NOMO-1 (cell line): ENCODE measurements at regions not wholly inside any gene's neighbourhood (a gene's known extent, or its start where the extent isn't known, plus 50 kb on each side); places are given as distances from the start of the nearest gene placed in this dataset.
A peak's percentile ranks its signal among the peaks of the same experiment; 100 is the strongest.

Source experiments
- DNase-seq, 2 experiments: peaks; one replicate each; lab custom pipeline; 2025; ENCODE audit not compliant: unreplicated experiment in 2 of 2; lab: John Stamatoyannopoulos, UW

- no peak for DNase-seq
These were observed 68.0 kb downstream of the MYCN start for GRCh38 chr2:16008331-16008850.

DNA sequence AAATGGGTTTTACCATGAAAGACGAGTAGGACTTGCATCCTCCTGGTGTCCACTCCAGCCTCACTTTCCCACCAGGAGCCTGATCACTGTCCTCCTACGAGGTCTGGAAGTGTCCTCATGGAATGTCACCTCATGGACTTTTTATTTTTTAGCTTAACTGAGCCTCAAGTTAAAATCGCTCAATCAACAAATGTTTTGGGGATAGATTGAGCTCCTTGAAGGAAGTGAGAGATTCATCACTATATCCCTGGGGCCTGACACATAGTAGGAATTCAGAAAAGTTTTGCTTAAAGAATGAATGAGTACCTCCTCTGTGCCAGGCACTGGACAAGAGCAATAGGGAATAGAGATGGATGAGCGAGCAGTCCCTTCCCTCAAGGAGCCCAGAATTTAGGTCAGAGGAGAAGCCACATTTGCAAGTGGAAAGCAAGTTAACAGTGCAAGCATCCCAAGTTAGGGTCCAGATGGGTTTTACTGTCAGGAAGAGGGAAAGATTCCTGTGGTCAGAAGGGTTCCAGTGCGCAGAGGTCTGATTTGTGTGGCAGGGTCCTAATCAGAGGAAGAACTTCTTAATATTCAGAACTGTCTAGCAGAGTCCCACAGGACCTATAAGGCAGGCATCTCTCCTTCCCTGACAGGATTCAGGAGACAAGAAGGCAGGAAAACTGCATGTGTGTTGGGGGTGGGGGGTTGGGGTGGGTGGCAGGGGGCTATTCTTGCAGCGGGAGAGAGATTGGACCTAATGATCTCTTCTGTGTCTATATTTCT lies 67.0 kb downstream of the MYCN start:
- no peak for DNase-seq

DNA sequence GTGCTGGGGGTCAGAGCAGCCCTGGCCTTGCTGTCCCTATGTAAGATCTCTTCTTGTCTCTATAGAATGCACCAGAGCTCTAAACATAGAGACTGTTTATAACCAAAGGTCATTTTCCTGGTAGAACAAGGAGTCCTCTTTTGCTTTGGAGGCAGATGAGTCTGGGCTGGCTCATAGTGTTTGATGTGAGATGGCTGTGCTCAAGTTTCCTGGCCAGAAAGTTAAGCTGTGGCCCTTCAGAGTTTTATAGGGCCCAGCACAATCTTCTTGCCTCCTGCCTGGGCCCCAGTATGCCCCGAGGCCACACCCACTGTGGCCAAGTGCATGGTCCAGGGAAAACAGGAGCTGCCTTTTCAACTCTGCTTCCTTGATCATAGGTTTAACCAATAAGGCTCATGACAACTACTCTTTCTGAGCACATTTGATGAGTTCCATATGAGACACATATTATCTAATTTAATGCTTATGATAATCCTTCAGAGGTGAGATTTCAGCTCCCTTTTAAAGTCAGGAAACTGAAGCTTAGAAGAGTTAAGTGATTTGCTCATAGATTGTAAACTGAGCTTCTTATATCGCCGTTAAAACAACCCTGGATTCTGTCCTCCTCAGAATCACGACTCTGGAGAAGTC lies 66.3 kb downstream of the MYCN start:
- no peak for DNase-seq

- peak; percentile 12 to 31 for DNase-seq
These were observed 65.6 kb downstream of the MYCN start for GRCh38 chr2:16005816-16006536.

- DNase-seq, result no peak
These were observed 65.0 kb downstream of the MYCN start for GRCh38 chr2:16005389-16005788.

DNA sequence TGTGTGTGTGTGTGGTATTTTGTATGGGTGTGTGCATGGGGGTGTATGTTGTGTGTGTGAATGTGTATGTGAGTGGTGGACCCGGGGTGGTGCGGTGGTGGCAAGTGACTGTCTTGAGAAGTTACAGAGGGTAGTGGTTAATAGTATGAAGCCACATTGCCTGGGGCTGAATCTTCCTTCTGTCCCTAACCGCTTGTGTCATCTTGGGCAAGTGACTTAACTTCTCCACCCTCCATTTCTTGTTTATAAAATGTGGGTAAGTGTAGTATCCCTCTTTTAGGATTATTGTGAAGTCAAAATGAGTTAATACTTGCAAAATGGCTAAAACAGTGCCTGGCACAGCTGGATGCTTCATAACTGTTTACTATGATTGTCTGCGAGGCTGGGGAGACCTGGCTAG lies 63.5 kb downstream of the MYCN start:
- DNase-seq, result no peak

DNA sequence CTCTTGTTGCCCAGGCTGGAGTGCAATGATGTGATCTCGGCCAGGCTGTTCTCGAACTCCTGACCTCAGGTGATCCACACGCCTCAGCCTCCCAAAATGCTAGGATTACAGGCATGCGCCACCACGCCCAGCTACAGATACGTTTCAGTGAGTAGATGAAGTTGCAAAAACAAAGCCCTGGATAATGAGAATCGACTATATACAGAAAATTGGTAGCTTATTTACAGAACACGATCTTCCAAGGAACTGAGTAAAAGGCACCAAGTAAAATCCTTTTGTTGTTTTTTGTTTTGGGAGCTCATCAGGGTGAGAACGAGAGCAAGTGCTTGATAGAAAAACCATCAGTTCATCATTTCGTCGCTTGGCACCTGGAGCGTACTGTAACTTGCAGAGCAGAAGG lies 62.8 kb downstream of the MYCN start:
- DNase-seq, result no peak

DNA sequence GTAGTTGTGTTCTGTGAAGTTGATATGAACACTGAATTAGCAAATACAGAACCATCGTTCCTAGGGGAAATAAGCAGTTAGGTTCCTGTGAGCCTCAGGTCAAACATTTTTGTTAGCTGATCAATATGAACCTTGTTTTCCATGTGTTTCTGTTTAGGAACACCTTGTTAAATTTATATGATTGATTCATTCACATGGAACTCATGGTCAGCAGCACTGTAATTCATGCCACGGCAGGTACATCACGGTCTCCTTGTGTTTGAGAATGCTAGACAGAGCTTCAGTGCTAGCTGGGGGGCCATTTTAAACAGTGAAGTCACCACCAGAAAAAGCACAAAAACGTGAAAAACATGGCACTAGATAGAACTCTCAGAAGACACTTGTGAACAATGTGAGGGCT lies 62.2 kb downstream of the MYCN start:
- DNase-seq, result no peak

GRCh38 chr2:16002144-16002543 lies 61.8 kb downstream of the MYCN start:
- no peak for DNase-seq

DNA sequence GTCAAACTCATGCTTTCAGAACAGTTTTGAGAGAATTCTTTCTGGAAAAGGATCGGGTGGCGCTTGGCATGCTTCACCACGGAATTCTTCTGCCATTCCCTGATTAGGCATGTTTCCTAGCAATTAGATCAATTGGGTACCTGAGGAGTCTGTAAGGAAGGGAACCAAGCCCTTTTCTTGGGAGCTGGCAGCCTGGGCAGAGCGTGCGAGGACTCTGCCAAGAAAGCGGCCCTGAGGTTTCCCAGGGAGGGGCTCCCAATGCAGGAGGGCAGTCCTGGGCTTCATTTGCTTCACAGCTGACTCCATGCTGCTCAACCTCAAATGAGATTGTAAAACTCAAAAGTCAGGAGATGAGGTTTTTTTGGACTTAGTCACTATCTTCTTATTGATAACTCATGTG lies 60.3 kb downstream of the MYCN start:
- no peak for DNase-seq

DNA sequence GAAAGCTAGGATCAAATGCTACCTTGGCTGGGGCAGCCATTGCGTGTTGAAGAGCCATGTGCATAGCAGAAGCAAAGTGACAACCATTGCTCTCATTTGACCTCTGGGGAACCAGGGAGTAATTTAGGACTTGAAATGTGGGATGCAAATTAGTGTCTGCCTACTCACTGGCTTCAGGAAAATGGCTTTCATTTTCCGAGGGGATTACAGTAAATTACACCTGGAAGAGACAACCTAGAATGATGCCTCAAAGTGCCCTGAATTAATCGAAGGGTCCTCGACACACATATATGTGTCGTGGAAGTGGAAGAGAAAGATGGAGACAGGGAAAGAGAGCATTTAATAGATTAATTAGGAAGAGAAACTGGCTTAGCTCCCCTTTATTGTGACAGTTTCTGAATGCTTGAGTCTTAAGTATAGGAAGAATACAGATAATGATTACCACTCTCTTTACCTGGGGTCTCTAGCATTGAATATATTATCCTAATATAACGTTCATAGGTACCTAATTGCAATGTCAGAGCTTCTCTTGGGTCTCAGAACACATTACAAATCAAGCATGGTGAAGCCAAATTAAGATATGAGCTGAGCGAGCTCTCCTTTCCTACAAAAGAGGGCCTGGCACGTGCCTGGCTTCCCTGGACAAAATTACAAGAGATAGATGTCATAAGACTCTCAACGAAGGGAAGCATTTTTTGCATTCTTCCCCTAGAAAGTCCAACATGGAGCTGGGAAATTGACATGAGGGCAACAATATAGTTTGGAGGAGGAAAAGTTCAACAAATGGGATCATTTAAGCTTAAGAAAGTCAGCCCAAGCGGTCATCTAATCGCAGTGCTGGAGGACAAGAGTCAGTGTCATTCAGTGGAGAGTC lies 59.5 kb downstream of the MYCN start:
- no peak for DNase-seq

DNA sequence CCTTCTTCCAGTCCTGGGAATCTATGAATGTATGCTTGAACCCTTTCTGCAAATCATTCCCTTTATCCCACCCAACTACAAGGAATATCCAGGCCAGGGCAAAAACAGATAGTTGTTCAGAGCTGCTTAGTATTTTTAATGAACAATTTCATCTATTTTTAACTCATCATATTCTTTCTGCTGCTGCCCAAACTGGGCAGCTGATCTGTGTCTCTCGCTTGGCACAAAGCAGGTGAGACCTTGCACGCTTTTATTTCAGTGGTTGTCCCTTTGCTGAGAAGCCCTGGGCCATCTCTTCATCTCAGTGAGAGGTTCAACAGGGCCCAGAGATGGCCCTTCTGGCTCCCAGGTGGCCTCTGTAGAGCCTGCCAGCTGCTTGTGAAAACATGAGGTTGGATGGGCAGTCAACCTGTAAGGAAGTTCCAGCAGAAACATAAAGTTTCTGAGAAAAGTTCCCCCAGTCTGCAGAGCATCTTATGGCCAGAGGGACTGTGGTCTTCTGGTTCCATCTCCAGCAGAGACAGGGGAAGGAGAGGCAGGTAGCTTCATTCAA lies 57.5 kb downstream of the MYCN start:
- no peak for DNase-seq

- DNase-seq, result no peak
These were observed 56.4 kb downstream of the MYCN start for GRCh38 chr2:15996536-15997423.
